GM19035 (cell line): ENCODE measurements at regions not wholly inside any gene's neighbourhood (a gene's known extent, or its start where the extent isn't known, plus 50 kb on each side); places are given as distances from the start of the nearest gene placed in this dataset.

ENCODE experiments used
- ATAC-seq: cut with Tn5 transposase; IDR thresholded peaks from one replicate; pipeline ENCODE4 v1.9.1; 2021; ENCODE audit not compliant: unreplicated experiment

- ATAC-seq: no peak
These were observed 553.7 kb upstream of the AMELY start for GRCh38 chrY:7465185-7465621.

DNA sequence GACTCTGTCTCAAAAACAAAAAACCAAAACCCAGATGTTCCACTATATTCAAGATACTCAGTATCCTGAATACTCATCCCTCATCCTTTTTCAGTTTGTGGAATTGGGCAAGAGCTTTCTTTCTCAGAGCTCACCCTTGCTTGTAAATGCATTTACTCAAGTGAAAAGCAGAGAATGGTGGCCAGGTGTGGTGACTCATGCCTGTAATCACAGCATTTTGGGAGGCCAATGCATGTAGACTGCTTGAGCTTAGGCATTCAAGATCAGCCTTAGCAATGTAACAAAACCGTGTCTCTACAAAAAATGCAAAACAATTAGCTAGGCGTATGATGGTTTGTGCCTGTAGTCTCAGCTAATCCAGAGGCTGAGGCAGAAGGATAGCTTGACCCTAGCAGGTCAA lies 553.2 kb upstream of the AMELY start:
- ATAC-seq: no peak

DNA sequence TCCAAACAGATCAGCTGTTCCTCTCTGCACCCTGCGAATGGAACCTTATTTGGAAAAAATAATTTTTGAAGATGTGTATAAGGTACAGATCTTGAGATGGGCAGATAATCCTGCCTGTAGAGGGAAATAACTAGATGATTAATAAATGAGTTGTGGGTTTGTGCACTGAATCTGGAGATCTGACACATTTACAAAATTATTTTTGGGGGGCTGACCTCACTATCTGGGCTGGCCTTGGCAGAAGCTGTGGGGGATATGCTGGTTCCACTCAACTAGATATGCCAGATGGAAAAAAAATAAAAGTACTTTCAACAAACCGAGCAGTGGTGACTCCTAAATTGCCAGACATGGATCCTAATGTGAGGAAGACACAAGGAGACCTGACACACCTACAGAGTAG lies 552.2 kb upstream of the AMELY start:
- no peak for ATAC-seq

GRCh38 chrY:7463196-7463595 lies 551.6 kb upstream of the AMELY start:
- no peak for ATAC-seq

DNA sequence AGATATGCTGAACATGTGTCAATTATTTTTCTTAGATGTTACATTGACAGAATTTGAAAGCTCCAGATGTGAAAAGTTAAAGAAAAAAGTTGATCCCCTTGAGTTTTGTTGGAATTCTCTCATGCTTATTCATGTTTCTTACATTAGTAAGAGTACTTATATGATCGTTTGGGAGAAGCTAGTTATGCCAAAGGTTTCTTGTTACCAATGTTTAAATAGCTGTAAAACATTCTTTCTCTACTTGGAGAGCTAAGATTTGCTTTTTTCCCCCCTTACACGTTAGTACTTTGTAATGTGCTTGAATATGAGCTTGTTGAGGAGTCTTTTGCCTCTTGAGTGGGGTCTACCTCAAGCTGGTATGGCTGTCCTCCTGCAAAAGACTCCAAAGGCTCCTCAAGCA lies 551.1 kb upstream of the AMELY start:
- ATAC-seq: no peak

- ATAC-seq: no peak
These were observed 550.4 kb upstream of the AMELY start for GRCh38 chrY:7461873-7462525.

DNA sequence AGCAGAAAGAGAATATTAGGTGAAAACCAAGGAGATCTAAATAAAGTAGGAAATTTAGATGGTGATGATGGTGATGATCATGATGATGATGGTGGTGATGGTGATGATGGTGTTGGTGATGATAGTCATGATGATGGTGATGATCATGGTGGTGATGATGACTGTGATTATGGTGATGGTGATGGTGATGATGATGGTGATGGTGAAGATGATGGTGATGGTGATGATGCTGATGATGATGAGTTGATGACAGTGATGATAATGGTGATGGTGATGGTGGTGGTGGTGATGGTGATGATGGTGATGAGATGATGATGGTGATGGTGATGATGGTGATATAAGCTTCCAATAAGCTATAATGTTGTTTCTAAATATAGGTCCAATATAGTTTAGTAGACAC lies 548.2 kb upstream of the AMELY start:
- no peak for ATAC-seq

- no peak for ATAC-seq
These were observed 546.9 kb upstream of the AMELY start for GRCh38 chrY:7458301-7459078.

DNA sequence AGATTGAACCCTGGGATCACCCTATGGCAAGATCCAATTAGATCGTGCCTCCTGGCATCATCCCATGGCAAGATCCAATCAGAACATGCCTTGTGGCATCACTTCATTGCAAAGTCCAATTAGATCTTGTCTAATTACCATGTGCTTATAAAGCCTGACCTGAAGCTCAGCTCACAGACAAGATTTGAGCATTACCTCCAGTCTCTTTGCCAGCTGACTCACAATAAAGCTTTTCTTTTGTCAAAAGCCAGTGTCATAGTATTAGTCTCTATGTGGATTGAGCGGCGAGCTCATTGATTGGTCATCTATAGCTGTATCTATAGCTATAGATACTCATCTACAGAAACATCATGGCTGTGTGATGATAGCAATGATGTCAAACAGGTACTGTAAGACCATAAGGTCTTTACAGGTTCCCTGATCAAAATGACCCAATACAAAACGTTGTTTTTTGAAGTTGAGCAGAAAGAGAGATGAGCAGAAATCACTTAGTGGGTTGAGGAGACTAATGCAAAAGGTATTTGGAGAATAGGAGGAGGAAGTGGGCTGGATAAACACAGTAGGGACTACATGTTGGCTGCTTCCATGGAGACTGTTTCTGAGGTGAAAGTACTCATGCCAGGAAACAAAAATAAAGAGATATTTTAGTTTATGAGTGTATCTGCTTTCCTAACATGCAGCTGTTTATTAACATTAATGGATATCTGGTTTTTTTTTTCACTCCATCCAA lies 545.9 kb upstream of the AMELY start:
- ATAC-seq: no peak

GRCh38 chrY:7455626-7456025 lies 544.1 kb upstream of the AMELY start:
- ATAC-seq: no peak

DNA sequence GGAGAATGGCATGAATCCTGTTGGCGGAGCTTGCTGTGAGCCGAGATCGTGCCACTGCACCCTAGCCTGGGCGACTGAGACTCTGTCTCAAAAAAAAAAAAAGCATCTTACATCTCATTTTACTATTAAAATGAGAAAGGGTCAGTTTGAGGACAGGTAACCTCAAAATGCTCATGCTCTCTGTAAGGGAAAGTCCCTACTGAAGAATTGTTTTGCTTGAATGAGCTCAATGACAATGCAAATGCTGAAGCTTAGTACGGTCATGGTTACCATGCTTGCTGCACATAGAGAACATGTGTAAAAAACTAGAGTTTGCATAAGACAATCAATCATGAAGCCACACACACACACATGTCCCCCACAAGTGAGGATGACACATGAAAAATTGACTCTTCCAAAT lies 541.8 kb upstream of the AMELY start:
- ATAC-seq: peak; percentile 89

DNA sequence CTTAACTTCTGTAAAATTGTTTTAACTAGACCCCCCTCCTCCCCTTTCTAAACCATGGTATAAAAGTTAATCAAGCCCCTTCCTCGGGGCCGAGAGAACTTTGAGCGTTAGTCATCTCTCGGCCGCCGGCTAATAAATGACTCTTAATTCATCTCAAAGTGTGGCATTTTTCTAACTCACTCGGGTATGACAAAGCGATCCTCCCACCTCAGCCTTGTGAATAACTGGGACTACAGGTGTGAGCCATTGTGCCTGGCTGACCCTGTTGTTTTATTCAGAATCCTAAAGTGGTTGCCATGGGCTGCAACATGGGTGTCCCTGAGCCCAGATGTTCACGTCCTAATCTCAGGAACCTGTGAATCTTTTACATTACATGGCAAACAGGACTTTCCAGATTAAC lies 540.7 kb upstream of the AMELY start:
- ATAC-seq: no peak

- no peak for ATAC-seq
These were observed 538.3 kb upstream of the AMELY start for GRCh38 chrY:7449860-7450259.

- ATAC-seq: no peak
These were observed 537.1 kb upstream of the AMELY start for GRCh38 chrY:7448687-7449086.

DNA sequence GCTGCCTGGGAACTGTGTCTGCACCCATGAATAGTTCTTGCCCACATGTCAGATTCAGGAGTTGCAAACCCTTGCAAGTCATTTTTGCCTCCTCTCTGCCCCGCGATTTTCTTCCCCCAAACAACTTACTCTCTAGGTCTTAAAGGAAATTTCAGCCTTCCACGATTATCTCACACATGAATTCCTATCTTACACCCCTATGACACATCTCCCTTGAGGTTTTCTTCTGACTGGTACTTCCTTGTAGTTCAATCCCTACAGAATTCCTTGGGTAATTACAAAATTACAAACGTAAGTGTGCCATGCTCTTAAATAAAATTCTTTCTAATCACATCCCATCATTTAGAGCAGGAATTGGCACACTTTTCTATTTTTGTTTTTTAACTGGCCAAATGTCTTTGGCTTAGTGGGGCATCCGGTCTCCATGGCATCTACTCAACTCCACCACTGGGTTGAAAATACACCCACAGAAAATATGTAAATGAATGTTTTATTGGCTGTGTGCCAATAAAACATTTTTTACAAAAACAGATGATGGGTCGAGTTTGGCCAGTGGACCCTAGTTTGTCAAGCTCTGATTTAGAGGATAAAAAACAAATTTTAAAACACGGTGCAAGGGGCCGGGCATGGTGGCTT lies 536.4 kb upstream of the AMELY start:
- no peak for ATAC-seq

- no peak for ATAC-seq
These were observed 532.6 kb upstream of the AMELY start for GRCh38 chrY:7444141-7444540.

GRCh38 chrY:7440796-7441530 lies 529.4 kb upstream of the AMELY start:
- no peak for ATAC-seq

- no peak for ATAC-seq
These were observed 525.5 kb upstream of the AMELY start for GRCh38 chrY:7437086-7437485.

- ATAC-seq: no peak
These were observed 522.6 kb upstream of the AMELY start for GRCh38 chrY:7433817-7434809.

DNA sequence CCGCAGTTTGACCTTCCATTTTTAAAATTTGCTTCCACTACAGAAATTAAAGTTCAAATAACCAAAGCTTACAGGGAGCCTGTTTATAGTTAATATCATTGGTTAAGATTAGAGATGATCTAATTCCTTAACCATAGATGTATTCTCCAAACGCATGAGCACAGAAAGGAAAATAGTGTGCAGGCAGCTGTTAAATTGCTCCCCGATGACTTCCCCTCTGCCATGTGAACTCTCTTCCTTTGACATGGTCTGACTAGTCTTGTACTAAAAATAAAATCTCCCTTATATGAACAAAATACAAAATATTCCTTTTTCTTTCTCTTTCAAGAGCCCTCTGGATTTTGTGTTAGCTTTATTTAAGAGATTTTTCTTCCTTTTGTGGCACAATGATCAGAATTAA lies 507.6 kb upstream of the AMELY start:
- ATAC-seq: no peak
